Left forelimb (tissue), 1 donor: ENCODE measurements at regions not wholly inside any gene's neighbourhood (a gene's known extent, or its start where the extent isn't known, plus 50 kb on each side); places are given as distances from the start of the nearest gene placed in this dataset.
"Not testable (repeated sequence)": the region's sequence is repeated elsewhere in the genome, so short reads cannot be mapped to it uniquely, and the experiment has no call there.

Experiments
- DNase-seq: peaks from one replicate; pipeline ENCODE4 v3.0.0-alpha.2; 2018; ENCODE audit warnings: low spot score

DNA sequence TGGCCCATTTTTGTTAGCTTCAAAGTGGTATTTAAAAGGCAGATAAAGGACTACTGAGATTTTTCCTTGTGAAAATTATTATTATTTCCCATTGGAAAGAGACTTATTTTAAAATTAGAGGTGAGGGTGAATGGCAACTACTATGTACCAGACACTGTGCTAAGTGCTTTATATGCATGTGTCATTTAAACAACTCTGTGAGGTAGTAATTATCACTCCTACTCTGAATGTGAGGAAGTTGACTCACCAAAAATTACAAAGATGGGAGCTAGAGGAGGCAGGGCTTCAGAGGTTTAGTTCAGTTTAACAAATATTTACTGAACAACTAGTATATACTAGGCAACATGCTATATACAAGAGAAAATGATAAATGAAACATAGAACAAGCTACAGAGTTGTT is 78.2 kb downstream of the MSL3 start:
- no peak for DNase-seq

DNA sequence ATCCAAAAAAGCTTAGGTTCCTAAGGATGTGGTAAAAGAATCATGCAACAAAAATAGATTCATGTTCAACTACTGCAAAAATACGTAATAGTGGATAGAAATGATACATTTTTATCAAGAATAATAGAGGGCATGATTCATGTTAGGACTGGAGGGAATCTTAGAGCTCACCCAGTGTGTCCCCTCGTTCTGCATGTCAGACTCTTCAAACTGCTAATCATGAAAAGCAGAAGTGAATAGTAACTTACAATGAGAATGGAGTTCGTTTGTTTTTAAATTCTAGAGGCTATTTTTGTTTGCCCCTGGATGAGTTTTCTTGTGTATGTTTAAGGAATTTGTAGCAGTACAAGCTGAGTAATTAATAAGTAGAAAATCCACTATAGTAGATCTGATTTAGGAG is 79.4 kb downstream of the MSL3 start:
- no peak for DNase-seq

DNA sequence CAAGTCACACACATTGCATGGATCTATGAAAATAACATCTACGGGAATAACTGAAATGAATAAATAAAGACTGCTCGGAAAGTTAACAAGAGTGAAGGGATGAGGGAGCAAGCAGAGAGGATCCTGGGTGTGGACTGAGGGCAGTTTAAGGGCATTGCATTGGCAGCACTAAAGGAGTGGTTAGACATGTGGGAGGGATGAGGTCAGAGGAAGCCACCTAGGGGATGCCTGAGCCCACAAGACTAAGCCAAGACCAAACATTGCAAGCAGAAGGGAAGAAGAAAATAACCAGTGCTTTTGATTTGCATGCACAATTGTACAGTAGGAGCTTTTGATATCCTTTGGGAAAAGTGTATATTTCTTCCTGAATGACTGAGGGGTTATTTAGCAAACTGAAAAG is 106.1 kb downstream of the MSL3 start:
- DNase-seq, result no peak

DNA sequence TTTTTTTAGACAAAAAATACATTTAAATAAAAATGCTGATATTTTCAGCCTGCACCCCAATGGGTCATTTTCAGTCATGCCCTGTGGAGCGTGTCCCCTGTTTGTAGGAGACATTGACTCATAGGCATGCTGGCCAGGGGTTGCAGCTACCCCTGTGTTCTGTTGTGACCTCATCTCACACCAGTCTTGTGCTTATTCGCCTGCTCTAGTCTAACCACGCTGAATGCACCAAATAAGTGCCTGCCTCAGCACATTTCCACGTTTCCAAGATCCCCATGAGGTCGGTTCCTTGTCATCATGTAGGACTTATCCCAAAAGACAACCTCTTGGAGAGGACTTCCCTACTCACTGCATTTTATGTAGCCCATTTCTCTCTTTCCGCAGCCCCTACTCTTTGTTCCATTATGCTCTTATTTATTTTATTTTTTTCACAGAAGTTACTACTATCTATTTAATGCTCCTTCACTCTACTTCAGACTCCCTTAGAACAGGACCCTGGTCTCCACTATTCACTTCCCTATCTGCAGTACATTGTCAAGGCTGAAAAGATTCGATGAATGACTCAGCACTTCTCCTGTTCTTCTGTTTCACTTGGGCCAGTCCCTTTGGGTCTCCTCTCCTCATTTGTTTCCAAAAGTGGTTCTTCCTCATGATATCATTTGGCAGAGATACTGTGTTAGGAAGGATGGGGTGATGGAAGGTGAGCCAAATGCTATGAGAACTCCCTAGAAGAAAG is 109.7 kb downstream of the MSL3 start:
- DNase-seq, result no peak

DNA sequence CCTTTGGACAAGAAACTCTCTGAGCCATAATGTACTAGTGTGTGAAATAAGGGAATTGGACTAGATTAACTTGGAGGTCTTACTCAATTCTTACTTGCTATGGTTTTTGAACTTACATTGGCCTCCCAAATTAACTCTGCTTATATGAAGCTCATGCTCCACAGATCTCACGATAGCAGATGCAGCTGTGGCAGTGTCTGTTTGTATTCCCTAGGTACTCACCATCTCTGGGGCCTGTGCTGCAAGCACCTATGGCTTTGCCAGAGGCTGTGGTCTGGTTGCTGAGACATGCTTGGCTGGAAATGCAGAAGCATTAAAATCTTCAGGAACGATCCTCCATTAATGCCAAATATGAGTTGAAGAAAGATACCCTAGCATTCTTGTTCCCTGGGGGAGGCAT is 112.8 kb downstream of the MSL3 start:
- no peak for DNase-seq

DNA sequence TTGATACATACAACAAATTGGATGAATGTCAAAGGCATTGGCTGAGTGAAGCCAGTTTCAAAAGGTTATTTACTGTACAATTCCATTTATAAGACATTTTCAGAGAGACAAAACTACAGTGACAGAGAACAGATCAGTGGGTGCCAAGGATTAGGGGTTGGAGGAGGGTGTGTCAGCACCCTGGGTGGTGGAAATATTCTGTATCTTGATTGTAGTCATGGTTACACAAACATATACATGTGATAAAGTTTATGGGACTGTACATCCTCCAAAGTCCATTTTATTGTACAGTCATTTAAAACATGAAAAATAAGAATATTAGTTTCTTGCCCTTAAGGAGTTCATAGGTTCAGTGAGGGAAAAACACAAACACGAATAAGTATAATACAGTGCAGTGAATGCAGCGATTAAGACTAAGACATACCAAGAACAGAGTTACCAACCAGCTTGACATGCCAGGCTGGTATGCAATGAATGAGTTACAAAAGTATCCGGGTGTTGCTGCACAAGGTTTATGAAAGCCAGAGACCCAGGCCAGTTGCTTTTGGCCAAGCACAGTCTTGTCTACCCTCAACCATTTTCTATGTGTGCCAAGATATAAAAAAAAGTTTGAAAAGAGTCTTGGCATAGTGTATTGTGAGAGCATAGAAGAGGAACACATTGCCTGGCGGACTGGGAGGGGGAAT is 123.6 kb downstream of the MSL3 start:
- DNase-seq, result no peak

DNA sequence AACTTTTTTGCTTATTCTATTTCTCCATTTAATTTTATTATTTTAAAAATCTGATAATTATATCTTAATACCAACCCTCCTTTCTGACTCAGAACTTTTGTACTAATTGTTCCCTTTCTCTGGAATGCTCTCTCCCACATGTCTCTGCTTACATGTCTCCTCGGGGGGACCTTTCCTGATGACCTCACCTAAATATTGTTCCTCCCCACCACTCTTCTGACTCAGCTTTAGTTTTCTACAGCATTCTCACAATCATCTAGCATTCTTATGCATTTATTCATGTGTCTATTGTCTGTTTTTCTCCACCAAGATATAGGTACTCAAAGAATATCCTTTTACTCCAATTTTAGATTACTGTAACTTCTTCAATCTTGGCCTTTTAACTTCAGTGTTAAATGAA is 128.7 kb downstream of the MSL3 start:
- DNase-seq, result no peak

DNA sequence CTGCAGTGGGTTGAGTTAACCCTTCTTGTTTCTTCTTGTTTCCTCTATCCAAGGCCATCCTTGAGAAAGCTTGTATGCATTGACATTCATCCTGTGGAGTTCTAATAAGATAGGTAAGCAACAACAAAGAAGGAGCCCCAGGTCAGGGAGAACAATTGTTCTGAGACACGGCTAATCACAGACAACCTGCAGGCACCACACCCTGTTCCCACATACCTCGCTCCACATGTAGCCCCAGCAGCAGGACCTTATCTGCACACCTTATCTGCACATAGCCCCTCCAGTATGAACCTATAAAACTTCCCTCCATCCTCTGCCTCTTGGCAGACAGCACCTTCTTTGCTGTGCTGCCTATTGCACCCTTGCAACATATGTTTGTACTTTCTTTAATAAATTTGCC is 129.1 kb downstream of the MSL3 start:
- no peak for DNase-seq

DNA sequence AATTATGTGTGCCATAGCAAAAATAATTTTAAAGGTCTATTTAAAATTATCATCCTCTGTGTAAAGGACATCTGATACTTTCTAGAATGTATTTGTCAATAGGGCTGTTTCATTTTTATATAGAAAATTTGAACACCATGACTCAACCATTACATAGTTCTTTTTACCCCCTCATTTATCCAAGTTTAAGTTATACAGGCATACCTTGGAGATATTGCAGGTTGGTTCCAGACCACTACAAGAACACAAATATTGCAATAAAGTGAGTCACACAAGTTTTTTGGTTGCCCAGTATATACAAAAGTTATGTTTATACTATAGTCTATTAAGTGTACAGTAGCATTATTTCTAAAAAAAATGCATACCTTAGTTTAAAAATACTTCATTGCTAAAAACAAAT is 130.4 kb downstream of the MSL3 start:
- DNase-seq, result no peak

DNA sequence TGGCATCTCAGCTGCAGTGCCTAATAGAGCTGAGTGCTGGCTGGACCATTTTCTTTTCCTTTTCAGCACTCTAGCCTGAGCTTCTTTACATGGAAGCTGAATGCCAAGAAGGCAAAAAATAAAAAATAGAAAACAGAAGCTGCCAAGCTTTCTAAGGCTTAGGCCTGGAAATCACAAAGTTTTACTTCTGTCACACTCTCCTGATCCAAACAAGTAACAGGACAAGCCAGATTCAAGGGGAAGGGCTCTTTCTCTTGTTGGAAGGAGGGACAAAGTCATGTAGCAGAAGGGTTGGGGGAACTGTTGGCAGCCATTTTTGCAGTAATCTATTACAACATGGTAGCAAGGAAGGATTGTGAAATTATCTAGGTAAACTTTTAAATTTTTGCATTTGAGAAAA is 131.8 kb downstream of the MSL3 start:
- DNase-seq, result no peak

DNA sequence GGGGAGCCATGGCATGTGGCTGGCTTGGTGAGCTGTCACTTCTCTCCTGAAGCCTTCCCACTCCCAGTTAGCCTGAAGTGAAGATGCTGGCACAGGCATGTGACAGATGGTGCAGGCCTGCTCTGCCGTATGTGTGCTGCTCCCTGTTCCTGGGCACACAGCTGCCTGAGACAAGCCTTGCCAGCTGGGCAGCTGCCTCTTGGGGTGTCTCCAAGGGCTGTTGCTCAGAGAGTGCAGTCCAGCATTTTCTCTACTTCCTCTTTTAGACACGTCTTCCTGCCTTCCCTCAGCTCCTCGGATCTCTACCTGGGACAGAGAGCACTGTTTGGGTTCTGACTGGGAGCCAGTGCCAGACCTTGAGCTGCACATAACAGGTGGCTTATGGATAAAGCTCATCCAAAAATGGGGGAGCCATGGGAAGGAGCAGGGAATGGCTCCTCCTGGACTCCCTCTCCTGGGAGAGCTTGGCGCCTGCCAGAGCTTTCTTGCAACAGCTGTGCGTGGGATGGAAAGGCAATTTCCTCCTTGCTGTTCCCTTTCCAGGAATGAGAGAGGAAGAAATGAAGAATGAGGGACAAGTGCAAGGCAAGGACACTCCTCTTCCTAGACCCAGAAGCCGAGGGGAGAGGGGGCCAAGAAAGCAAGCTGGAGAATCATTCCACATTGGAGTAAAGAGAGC is 132.9 kb downstream of the MSL3 start:
- peak; percentile 72 for DNase-seq

DNA sequence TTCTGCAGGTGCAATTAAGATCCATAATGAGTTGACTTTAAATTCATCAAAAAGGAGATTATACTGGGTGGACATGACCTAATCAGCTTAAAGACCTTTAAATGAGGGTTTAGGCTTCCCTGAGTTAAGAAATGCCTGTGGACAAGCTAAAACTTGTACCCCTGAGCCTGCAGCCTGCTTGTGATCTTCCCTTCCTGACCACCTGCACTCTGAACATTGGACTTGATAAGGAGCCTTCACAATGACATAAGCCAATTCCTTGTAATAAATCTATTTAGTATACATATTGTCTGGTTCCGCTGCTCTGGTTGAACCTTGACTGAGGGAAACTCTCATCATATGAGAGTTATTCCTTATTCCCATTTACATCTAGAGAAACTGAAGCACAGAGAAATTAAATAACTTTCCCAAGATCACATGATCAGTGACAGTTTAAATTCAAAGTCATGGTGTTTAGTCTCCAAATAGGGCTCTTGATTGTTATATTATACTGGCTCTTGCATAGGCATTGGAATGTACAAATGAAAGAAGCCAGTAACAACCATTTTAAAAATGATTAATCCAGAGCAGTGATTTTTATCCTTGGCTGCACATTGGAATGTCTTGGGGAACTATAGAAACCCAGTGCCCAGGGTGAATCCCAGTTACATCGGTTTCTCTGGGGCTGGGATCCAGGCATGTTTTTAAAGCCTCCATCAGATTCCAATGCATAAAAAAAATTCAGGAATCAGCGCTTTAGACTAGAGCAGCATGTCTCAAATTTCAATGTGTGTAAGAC is 136.1 kb downstream of the MSL3 start:
- no peak for DNase-seq

DNA sequence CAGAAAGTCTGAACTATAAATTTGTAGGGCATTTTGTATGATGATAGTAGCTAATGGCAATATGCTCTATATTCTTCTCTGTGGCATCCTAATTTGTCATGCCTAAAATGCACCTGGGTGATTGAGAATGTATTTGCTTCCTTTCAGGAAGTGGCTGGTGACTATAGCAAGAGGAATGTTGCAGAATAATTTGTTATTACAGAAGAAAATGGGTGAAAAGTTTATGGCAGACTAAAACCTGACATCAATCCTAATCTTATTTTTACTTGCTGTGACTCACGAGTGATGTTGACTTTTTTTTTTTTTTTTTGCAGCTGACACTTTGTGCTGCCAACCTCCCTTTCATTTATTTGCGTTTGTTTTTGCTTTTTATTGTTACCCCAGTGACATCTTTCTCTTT is 141.1 kb downstream of the MSL3 start:
- no peak for DNase-seq

DNA sequence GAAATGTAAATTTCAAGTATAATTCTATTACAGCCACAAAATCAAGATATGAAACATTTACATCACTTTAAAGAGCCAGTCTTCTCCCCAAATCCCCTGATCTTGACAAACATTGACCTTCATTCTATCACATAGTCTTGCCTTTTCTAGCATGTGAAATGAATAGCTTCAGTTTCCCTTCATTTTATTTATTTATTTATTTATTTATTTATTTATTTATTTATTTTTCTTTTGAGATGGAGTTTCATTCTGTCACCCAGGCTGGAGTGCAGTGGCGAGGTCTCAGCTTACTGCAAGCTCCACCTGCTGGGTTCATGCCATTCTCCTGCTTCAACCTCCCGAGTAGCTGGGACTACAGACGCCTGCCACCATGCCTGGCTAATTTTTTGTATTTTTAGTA is 147.9 kb downstream of the MSL3 start:
- not testable (repeated sequence) for DNase-seq

DNA sequence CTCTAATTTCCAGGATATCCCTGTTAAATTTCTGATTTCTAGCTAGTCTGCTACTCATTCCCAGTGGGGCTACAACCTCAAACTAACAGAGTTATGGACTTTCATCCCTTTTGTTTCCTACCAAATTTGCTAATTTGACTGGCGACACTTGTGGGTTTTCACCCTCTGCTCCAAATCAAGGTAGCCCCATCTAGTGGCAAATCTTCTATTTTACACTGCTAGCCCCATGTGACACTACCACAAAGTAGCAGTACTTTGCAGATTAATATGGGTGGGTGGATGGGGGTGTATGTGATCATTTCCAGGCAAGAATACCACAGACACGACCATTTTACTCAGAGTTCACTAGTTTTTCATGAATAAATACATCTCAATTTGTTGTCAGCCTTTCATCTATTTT is 150.3 kb downstream of the MSL3 start:
- DNase-seq, result no peak

DNA sequence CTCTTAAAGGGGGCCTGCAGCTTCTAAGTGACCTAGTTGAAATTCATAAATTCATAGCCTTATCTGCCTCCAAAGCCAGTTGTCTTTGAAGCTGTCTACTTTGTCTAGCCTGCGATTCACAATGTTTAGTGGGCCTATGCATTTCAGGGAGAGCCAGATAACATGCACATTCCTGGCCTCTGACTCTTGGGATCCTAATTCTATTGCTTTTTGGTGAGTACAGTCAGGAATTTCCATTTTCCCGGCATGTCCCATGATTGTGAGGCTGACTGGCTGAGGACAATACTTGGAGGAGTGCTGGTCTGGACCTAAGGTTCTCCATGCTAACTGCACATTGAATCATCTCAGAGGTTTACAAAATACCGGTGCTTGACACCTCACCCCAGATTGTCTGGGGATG is 155.0 kb downstream of the MSL3 start:
- DNase-seq, result no peak

DNA sequence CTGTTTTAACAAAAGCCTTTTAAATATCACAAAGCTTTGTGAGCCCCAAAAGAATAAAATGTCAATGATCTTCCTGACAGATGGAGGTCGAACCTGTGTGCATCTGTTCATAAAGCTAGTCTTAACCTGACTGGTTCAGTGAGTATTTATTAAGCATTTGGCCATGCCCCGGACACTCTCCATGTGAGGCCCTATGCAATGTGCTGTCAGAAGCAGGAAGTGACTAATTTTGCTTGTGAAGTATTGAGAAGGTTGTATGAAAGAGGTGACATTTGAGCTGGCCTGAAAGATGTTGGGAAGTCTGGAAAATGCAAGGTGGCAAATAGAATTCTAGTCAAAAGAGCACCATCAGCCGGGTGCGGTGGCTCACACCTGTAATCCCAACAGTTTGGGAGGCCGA is 171.4 kb downstream of the MSL3 start:
- no peak for DNase-seq

DNA sequence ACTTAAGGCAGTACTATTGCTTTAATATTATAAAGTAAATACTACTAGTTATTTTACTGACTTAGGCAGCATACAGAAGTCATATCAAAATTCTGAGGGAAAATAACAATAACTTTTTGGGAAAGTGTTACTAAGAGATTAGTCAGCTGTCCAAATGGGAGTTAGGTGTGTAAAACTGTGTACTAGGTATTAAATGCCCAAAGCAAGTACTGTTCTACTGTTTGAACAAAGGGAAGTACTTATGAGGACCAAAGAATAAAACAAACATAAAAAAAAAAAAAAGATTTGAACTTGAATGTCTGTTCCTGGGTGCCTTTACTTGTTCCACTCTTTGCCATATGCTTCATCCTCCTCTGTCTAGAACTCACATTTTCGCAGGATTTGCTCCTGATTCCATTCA is 174.4 kb downstream of the MSL3 start:
- DNase-seq, result no peak

DNA sequence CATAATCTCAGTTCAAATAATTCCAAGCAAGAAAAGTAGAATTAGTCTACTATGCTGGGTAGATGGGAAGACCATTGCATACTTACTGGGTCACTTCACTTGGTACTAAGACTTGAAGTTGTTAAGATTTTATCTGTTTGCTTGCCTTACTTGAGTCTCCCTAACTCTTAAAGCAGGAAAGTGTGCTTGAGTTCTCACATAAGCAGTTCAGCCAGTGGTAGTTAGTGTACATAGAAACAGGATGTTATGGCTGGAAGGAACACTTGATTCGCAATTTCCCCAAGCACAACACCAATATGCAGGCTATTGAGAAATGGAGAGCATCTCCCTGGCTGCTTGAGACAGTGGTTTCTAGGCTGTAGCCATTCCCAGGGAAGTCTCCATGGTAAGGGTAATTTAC is 176.1 kb downstream of the MSL3 start:
- no peak for DNase-seq

DNA sequence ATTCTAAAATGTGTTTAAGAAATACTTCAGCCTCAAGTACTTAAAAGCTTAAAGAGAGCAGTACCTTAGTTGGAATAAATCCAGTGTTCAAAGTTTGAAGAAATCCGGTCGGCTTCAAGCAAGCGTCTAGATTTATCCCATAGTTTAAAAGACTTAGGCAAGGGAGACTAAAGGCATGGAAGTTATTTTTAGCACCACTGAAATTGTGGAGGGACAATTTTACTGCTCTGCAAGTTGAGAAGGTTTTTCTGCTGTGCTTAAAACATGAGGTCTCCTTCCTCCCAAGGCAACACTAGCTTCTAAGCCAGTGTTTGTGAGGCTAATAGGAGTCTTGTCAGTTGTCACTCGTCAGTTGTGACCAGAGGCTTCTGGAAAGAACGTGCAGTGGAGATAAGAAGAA is 183.5 kb downstream of the MSL3 start:
- no peak for DNase-seq

DNA sequence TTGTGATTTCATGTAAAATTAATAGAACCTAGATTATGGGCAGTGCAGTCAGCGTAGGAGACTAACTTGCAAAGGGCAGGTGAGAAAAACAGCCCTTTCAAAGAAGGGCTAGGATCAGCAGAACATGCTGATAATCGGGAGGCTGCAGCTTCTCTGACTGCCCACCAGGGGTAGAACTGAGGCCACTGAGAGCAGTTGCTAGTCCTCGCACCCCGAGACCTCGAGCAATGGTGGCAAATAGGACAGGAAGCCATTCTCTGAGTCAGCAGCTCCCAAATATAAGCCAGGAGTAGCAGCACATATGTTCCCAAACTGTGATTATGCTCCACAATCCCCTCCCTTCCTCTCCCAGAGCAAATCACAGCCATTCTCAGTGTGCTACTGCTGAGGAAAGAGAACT is 186.5 kb downstream of the MSL3 start:
- no peak for DNase-seq

DNA sequence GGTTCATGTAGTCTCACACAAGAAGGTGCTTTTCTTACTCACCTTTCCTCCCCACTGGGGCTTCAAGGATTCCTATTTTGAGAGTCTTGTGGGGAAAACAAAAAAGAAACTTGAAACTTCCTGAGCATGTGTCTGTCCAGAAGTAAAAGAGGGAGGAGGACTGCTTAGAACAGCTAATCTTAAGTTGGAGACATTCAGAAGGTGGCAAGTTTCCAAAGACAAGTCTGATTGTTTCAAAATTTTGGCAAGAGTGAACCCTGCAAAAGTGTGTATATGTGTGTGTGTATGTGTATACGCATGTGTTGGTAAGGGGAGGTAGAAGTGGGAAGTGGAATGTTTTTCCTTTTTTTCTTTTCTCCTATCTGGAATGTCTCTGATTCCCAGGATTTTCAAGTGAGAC is 189.0 kb upstream of the FRMPD4 start:
- no peak for DNase-seq
